Bronchial epithelial cell (primary cell): ENCODE measurements at regions not wholly inside any gene's neighbourhood (a gene's known extent, or its start where the extent isn't known, plus 50 kb on each side); places are given as distances from the start of the nearest gene placed in this dataset.
A peak's percentile ranks its signal among the peaks of the same experiment; 100 is the strongest.
"Not testable (repeated sequence)": the region's sequence is repeated elsewhere in the genome, so short reads cannot be mapped to it uniquely, and the experiment has no call there.

ENCODE experiments used
- DNase-seq: peaks from one replicate; pipeline ENCODE4 v3.0.0-alpha.2; 2010; ENCODE audit warnings: low read depth
- FAIRE-seq: peaks from 2 replicates; lab custom pipeline; 2011; peaks lifted over from hg19 to GRCh38; lab: Jason Lieb, UNC
- H3K27me3 ChIP-seq: 2 replicates; pipeline ENCODE4 v1.5.1; 2011; ENCODE audit warnings: low read length; ENCODE audit not compliant: control insufficient read depth, insufficient read depth
- H3K36me3 ChIP-seq: 2 replicates; pipeline ENCODE4 v1.5.1; 2011; ENCODE audit warnings: low read length; ENCODE audit not compliant: control insufficient read depth, insufficient read depth
- H3K4me3 ChIP-seq: 2 replicates; pipeline ENCODE4 v1.5.1; 2011; ENCODE audit warnings: mild to moderate bottlenecking, low read depth, low read length, control low read depth
- TF ChIP-seq, protein P1 (sequence below): IDR thresholded peaks from 2 replicates; pipeline ENCODE4 v1.5.1; 2011; ENCODE audit warnings: mild to moderate bottlenecking, moderate library complexity, low read length, control low read depth, inconsistent platforms; ENCODE audit not compliant: insufficient read depth, severe bottlenecking

DNA sequence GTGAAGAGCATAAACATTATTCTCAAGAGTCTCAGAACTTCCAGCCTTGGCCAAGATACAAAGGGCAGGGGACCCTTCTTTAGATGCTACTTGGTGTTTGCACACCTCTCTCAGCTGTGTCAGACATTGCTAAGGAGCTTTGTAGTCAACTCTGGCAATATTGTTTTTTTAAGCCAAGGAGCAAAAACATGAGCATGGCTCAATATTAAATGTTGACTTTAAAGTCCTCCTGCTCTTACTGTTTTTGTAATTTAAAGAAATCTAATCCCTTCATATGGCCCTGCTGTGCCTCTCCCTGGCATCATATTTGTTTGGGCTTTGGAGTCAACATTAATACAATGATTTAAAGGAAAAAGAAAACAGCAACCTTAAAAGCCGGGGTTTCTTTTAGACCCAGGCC is 67.9 kb upstream of the TMEM170B start:
- Histone ChIP-seq H3K27me3 (no peaks in the 10 kb centered on the region), H3K36me3 (no peaks in the 10 kb centered on the region), H3K4me3 (no peak overlapping the region)
- DNase-seq (no peak), FAIRE-seq (no peak)
- TF ChIP-seq, protein P1, sequence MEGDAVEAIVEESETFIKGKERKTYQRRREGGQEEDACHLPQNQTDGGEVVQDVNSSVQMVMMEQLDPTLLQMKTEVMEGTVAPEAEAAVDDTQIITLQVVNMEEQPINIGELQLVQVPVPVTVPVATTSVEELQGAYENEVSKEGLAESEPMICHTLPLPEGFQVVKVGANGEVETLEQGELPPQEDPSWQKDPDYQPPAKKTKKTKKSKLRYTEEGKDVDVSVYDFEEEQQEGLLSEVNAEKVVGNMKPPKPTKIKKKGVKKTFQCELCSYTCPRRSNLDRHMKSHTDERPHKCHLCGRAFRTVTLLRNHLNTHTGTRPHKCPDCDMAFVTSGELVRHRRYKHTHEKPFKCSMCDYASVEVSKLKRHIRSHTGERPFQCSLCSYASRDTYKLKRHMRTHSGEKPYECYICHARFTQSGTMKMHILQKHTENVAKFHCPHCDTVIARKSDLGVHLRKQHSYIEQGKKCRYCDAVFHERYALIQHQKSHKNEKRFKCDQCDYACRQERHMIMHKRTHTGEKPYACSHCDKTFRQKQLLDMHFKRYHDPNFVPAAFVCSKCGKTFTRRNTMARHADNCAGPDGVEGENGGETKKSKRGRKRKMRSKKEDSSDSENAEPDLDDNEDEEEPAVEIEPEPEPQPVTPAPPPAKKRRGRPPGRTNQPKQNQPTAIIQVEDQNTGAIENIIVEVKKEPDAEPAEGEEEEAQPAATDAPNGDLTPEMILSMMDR: no peak

DNA sequence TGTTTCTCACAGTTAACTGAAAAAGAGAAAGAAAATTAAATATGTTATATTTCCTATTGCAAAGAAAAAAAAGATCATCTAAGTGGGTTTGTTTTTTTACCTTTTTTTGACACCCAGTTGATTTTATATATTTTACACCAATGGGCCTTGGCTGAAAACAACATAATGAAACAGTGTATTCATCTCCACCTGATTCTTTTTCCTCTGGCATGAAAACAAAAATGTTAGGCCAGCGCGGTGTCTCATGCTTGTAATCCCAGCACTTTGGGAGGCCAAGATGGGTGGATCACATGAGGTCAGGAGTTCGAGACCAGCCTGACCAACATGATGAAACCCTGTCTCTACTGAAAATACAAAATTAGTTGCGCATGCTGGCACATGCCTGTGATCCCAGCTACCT is 69.3 kb upstream of the TMEM170B start:
- not testable (repeated sequence) for FAIRE-seq, H3K36me3 ChIP-seq, DNase-seq, H3K4me3 ChIP-seq, H3K27me3 ChIP-seq

DNA sequence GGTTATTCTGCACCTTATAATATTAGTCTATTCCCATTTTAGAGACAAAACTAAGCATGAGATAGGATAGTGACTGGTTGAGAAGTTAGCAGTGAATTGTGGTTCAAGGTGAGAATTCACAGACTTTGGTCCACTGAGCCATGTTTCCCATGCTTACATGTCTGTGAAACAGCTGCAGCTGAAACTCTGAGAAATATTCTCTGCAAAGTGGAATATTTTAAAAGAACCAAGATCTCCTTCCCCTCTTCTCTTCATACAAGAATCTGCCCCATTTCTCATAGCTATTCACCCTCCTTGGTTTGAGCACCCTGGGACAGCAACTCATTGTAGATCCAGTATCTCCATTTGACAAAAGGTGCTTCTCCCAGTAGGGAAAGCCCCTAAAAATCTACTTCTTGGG is 70.2 kb upstream of the TMEM170B start:
- H3K27me3 ChIP-seq: no peaks in the 10 kb centered on the region
- TF ChIP-seq, protein P1: no peak
- no peak for DNase-seq
- no peaks in the 10 kb centered on the region for H3K36me3 ChIP-seq
- H3K4me3 ChIP-seq: no peak overlapping the region
- no peak for FAIRE-seq

DNA sequence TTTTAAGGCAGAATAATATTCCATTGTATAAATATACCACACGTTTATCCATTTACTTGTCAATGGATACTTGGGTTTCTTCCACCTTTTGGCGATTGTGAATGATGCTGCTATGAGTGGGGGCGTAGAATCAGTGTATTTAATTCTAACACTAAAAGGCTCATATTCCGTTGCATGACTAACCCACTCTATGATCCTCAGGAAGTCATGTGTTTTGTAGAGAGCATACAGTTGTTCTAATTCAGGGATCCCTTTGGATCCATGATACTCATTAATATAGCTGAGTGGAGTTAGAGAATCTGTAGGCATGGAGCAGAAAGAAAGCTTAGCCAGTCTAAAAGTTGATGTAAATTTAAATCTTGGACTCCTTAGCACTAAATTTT is 74.2 kb upstream of the TMEM170B start:
- Histone ChIP-seq H3K4me3 (no peak overlapping the region), H3K36me3 (no peaks in the 10 kb centered on the region), H3K27me3 (no peaks in the 10 kb centered on the region)
- DNase-seq (peak; percentile 58), FAIRE-seq (no peak)
- TF ChIP-seq, protein P1: no peak

DNA sequence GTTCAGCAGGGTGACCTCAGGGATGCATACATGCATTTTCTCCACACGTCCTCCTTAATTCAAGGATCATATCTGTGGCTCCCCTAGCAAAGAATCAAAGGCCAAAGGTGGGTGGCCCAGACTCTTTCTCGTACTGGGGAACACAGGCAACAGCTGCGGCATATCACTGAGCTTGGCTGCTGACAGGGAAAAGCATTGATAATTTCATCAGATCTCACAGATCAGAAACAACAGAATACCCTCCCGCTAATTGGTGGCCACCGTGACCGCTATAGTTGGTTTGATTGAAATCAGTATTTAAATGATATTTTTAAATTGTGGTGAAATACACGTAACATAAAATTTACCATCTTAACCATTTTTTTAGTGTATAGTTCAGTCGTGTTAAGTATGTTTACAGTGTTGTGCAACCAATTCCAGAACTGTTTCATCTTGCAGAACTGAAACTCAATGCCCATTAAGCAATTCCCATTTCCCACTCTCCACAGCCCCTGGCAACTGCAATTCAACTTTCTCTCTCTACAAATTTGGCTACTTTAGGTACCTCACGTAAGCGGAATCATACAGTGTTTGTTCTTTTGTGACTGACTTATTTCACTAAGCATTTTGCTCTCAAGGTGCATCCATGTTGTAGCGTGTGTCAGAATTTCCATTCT is 74.7 kb upstream of the TMEM170B start:
- FAIRE-seq: no peak
- TF ChIP-seq, protein P1: no peak
- H3K36me3 ChIP-seq: no peaks in the 10 kb centered on the region
- no peaks in the 10 kb centered on the region for H3K27me3 ChIP-seq
- no peak overlapping the region for H3K4me3 ChIP-seq
- DNase-seq: peak; percentile 90

DNA sequence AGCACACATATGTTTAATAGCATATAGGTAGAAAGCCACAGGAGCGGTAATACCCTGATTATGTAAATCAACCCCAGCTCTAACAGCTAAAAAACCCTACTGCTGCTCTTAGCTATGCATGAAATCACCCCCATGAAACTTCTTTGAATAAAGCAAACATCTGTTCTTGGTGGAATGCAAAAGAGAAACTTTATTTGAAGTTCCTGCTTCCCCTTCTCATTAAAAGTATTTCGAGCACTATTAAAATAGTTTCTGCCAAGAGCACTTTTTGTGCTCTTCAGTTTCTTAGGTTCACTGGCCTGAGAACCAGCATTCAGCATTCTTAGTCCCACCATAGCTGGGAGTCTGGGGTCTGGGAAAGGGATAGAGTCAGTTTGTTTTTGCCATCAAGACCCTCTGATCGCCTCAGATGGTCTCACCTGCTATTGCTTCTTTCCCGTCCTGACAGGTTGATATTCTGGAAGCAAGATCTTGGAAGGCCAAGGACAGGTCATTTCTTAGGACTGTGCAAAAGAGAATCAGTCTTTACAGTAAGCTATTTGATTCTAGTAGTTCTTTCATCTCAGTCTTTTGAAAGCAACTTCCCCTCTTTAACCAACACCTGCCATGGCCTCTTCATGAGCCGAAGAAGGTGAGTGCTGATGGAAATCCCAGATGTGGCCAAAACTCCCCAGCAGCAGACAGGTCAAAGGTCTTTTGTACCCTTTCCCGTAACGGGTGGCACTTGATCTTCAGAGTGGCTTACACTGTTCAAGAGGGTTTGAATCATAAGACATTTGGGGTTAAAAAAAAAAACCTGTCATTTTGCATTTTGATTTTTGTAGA is 76.5 kb upstream of the TMEM170B start:
- DNase-seq (no peak), FAIRE-seq (no peak)
- Histone ChIP-seq H3K4me3 (no peak overlapping the region), H3K27me3 (no peaks in the 10 kb centered on the region), H3K36me3 (no peaks in the 10 kb centered on the region)
- TF ChIP-seq, protein P1: no peak
